ENCODE measurements at regions not wholly inside any gene's neighbourhood (a gene's known extent, or its start where the extent isn't known, plus 50 kb on each side); places are given as distances from the start of the nearest gene placed in this dataset.

DNA sequence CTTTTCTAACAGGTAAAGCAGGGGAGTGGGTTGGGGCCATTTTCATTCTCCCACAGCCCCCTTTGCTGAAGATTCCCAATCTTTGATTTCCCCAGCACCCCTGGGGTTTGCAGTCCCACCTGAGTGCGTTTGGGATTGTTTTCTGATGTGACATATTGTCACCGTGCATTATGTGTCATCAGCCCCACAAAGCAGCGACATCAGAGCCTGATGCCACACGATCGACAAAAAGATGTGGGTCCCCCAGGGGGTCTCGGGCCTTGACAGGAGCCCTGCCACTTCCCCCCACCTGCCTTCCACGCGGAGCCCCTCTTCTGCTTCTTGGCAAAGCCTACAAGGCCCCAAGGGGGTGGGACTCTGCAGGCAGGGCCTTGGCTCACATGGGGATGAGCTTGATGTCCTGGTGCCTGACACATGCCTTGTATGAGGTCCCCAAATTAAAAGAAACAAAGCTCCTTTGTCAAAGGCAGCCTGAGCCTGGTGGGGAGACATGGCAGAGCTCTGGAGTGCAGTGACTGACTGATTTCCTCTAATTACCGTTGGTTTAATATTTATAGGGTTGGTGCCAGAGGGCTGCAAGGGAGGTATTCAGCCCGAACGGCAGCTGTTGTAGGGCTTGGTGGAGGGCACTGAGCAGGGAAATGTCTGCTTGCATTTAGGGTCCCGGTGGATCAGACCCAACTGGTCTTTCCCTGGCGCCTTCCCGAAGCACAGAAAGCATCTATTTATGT is 149.2 kb downstream of the MIAT start:
- no peak overlapping the region for H3K4me3 Mint-ChIP-seq (ENCODE audit: unreplicated experiment)
- H3K4me1 Mint-ChIP-seq (ENCODE audit: insufficient read depth, unreplicated experiment) = peaks cover 8% of the 10 kb centered on the region
- BruUV-seq (replicated peaks) = no TSS peak
- TF ChIP-seq, protein P1, sequence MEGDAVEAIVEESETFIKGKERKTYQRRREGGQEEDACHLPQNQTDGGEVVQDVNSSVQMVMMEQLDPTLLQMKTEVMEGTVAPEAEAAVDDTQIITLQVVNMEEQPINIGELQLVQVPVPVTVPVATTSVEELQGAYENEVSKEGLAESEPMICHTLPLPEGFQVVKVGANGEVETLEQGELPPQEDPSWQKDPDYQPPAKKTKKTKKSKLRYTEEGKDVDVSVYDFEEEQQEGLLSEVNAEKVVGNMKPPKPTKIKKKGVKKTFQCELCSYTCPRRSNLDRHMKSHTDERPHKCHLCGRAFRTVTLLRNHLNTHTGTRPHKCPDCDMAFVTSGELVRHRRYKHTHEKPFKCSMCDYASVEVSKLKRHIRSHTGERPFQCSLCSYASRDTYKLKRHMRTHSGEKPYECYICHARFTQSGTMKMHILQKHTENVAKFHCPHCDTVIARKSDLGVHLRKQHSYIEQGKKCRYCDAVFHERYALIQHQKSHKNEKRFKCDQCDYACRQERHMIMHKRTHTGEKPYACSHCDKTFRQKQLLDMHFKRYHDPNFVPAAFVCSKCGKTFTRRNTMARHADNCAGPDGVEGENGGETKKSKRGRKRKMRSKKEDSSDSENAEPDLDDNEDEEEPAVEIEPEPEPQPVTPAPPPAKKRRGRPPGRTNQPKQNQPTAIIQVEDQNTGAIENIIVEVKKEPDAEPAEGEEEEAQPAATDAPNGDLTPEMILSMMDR (IDR thresholded peaks at IDR 0.05; ENCODE audit: unreplicated experiment) = no peak
- no peaks in the 10 kb centered on the region for H3K9me3 Mint-ChIP-seq (ENCODE audit: unreplicated experiment)
- no peaks in the 10 kb centered on the region for H3K36me3 Mint-ChIP-seq (ENCODE audit: insufficient read depth, unreplicated experiment)
- CTCF ChIA-PET = interaction anchor here (1.2 kb wide), 1 partner anchor 50 kb away, joined by 5 read pairs; no protein-coding TSS in a partner anchor
- intact Hi-C loops (cut with micrococcal nuclease) = no loop called here
- no peak overlapping the region for H3K27ac Mint-ChIP-seq (ENCODE audit: low read depth, unreplicated experiment)
- POLR2A ChIA-PET = interaction anchor here (0.6 kb wide), 1 partner anchor 128 kb away, joined by 3 read pairs; no protein-coding TSS in a partner anchor
- no peak for DNase-seq (ENCODE audit: unreplicated experiment)
- peaks cover 18% of the 10 kb centered on the region for H3K27me3 Mint-ChIP-seq (ENCODE audit: insufficient read depth, unreplicated experiment)

DNA sequence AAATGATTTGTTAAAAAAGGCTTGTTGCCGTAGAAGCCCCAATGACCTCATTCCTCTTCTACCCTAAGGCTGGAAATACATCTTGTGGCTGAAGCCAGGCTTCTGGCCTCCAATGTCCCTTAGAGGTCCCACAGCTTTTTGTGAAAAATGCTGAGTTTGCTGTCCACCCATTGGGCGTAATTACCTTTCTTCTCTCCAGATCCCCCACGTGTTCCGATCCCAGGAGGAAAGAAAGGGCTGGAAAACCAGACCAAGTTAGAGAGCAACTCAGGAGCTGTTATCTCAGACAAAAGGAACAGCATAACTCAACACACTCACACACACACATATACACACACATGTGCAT is 154.2 kb downstream of the MIAT start:
- H3K36me3 Mint-ChIP-seq (ENCODE audit: insufficient read depth, unreplicated experiment) = no peaks in the 10 kb centered on the region
- DNase-seq (ENCODE audit: unreplicated experiment) = no peak
- TF ChIP-seq, protein P1 (IDR thresholded peaks at IDR 0.05; ENCODE audit: unreplicated experiment) = no peak
- H3K27ac Mint-ChIP-seq (ENCODE audit: low read depth, unreplicated experiment) = no peak overlapping the region
- no peaks in the 10 kb centered on the region for H3K9me3 Mint-ChIP-seq (ENCODE audit: unreplicated experiment)
- ChIA-PET CTCF (interaction anchor here (1.0 kb wide), 1 partner anchor 1073 kb away, joined by 4 read pairs; no protein-coding TSS in a partner anchor), POLR2A (no interaction called here)
- peaks cover 12% of the 10 kb centered on the region for H3K27me3 Mint-ChIP-seq (ENCODE audit: insufficient read depth, unreplicated experiment)
- intact Hi-C loops (cut with micrococcal nuclease) = no loop called here
- BruUV-seq (replicated peaks) = no TSS peak
- H3K4me1 Mint-ChIP-seq (ENCODE audit: insufficient read depth, unreplicated experiment) = peaks cover 8% of the 10 kb centered on the region
- no peak overlapping the region for H3K4me3 Mint-ChIP-seq (ENCODE audit: unreplicated experiment)

DNA sequence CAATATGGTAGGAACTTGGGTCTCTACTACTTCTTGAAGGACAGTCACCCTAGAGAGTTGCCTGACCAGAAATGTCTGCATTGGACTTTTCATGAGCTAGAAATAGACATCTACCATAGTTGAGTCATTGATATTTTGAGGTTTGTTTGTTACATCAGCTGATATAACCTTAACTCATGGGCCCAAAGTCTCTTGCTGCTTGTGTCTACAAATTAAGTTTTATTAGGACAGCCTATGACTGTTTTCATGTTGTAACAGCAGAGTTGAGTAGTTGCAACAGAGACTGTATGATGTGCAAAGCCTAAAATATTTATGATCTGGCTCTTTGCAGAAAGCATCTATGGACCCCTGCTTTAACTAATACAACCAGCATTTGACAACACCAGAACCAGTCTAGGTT is 155.3 kb downstream of the MIAT start:
- TF ChIP-seq, protein P1 (IDR thresholded peaks at IDR 0.05; ENCODE audit: unreplicated experiment) = no peak
- CTCF ChIA-PET = interaction anchor here (1.0 kb wide), 1 partner anchor 1072 kb away, joined by 4 read pairs; no protein-coding TSS in a partner anchor
- no peak for DNase-seq (ENCODE audit: unreplicated experiment)
- Mint-ChIP-seq H3K9me3 (ENCODE audit: unreplicated experiment) (no peaks in the 10 kb centered on the region), H3K4me3 (ENCODE audit: unreplicated experiment) (no peak overlapping the region), H3K4me1 (ENCODE audit: insufficient read depth, unreplicated experiment) (peaks cover 8% of the 10 kb centered on the region), H3K36me3 (ENCODE audit: insufficient read depth, unreplicated experiment) (no peaks in the 10 kb centered on the region), H3K27ac (ENCODE audit: low read depth, unreplicated experiment) (no peak overlapping the region), H3K27me3 (ENCODE audit: insufficient read depth, unreplicated experiment) (peaks cover 21% of the 10 kb centered on the region)
- no TSS peak for BruUV-seq (replicated peaks)
- POLR2A ChIA-PET = no interaction called here
- intact Hi-C loops (cut with micrococcal nuclease) = no loop called here

DNA sequence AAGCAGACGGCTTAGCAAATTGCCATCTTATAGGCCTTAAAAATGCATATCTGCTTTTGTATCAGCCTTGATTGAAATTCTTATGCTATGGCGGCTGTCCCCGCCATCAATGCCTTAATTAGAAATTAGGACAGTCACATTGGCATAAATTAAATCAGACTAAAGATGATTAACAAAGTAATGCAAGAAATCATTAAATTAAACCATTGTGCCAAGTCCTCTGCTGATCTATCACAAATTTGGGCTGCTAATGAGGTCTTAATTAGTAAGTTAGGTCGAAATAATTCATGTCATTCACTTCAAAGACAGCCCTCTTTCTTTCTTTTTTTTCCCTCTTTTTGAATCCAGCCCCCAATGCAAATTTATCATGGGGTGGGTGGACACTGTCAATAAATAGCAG is 159.3 kb downstream of the MIAT start:
- H3K9me3 Mint-ChIP-seq (ENCODE audit: unreplicated experiment) = no peaks in the 10 kb centered on the region
- intact Hi-C loops (cut with micrococcal nuclease) = no loop called here
- TF ChIP-seq, protein P1 (IDR thresholded peaks at IDR 0.05; ENCODE audit: unreplicated experiment) = no peak
- no peak for DNase-seq (ENCODE audit: unreplicated experiment)
- no peaks in the 10 kb centered on the region for H3K4me1 Mint-ChIP-seq (ENCODE audit: insufficient read depth, unreplicated experiment)
- no peak overlapping the region for H3K27ac Mint-ChIP-seq (ENCODE audit: low read depth, unreplicated experiment)
- CTCF ChIA-PET = no interaction called here
- no peak overlapping the region for H3K4me3 Mint-ChIP-seq (ENCODE audit: unreplicated experiment)
- BruUV-seq (replicated peaks) = no TSS peak
- H3K36me3 Mint-ChIP-seq (ENCODE audit: insufficient read depth, unreplicated experiment) = no peaks in the 10 kb centered on the region
- H3K27me3 Mint-ChIP-seq (ENCODE audit: insufficient read depth, unreplicated experiment) = peaks cover 54% of the 10 kb centered on the region
- POLR2A ChIA-PET = no interaction called here
